ENCODE measurements at regions not wholly inside any gene's neighbourhood (a gene's known extent, or its start where the extent isn't known, plus 50 kb on each side); places are given as distances from the start of the nearest gene placed in this dataset.

GRCh38 chrX:99717716-99718115, 692.4 kb downstream of the PCDH19 start:
- H3K4ac ChIP-seq (ENCODE audit: low read depth, low read length): no peak overlapping the region
- H3K56ac ChIP-seq (ENCODE audit: extremely low read depth, insufficient read depth, low read length): no peak overlapping the region
- DNase-seq (no peak), ATAC-seq (ENCODE audit: low read depth) (no peak)
- no peak overlapping the region for H2BK20ac ChIP-seq (ENCODE audit: low read depth, low read length)
- no peak overlapping the region for H3K23ac ChIP-seq (ENCODE audit: low read depth, low read length)
- no peak overlapping the region for H4K8ac ChIP-seq (ENCODE audit: low read depth in 2 of 2, low read length in 2 of 2)
- H2BK120ac ChIP-seq (ENCODE audit: low read depth, low read length): no peak overlapping the region
- POLR2A ChIA-PET (ENCODE audit: unreplicated experiment): no interaction called here
- CTCF ChIA-PET: no interaction called here
- H3K27ac ChIP-seq (ENCODE audit: insufficient read depth, low read length): no peak overlapping the region
- in situ Hi-C loops (cut with MboI; ENCODE audit: low sequenced_read_pairs) (no loop called here), intact Hi-C loops (cut with micrococcal nuclease) (no loop called here), dilution Hi-C loops (cut with HindIII; ENCODE audit: low sequenced_read_pairs, unreplicated experiment) (no loop called here)
- H2AK9ac ChIP-seq (replicated peaks; ENCODE audit: low read depth, low read length, poor library complexity): no peak overlapping the region
- no peak overlapping the region for H3K4me2 ChIP-seq (ENCODE audit: low read depth, low read length)
- no peak overlapping the region for H4K91ac ChIP-seq (ENCODE audit: insufficient read depth, low read depth, low read length)
- H2AK5ac ChIP-seq (ENCODE audit: low read depth, low read length): no peak overlapping the region
- H3K4me3 ChIP-seq (ENCODE audit: insufficient read depth, low read depth, low read length): no peak overlapping the region
- H3K9me3 ChIP-seq (ENCODE audit: control insufficient read depth, insufficient read depth, low read length): peaks cover 11% of the 10 kb centered on the region; the same call in 1 of the 2 replicates
- H3K18ac ChIP-seq (ENCODE audit: low read depth, low read length): no peak overlapping the region
- BruUV-seq (replicated peaks): no TSS peak
- H3K9me1 ChIP-seq (ENCODE audit: insufficient read depth, low read length): no peaks in the 10 kb centered on the region
- H2AFZ ChIP-seq (replicated peaks; ENCODE audit: low read length, poor library complexity): no peak overlapping the region
- H3K36me3 ChIP-seq (ENCODE audit: control insufficient read depth, insufficient read depth, low read length): no peaks in the 10 kb centered on the region
- TF ChIP-seq SMC3 (IDR thresholded peaks at IDR 0.05; ENCODE audit: low read depth, low read length) (no peak), USF2 (IDR thresholded peaks at IDR 0.05; ENCODE audit: low read depth, low read length) (no peak), CEBPB (IDR thresholded peaks at IDR 0.05; ENCODE audit: low read depth, low read length) (no peak), NFE2L2 (IDR thresholded peaks at IDR 0.05; ENCODE audit: low read depth, low read length) (no peak), CTCF (conservative IDR thresholded peaks at IDR 0.05; ENCODE audit: low read depth, low read length) (no peak), MAFK (IDR thresholded peaks at IDR 0.05; ENCODE audit: low read depth, low read length) (no peak), ELK1 (IDR thresholded peaks at IDR 0.05; ENCODE audit: borderline replicate concordance, low read depth, low read length) (no peak), RAD21 (IDR thresholded peaks at IDR 0.05; ENCODE audit: low read length) (no peak), FOS (IDR thresholded peaks at IDR 0.05; ENCODE audit: low read depth, low read length) (no peak), MAZ (IDR thresholded peaks at IDR 0.05; ENCODE audit: borderline replicate concordance, low read depth, low read length) (no peak), RCOR1 (IDR thresholded peaks at IDR 0.05; ENCODE audit: insufficient replicate concordance, low read length) (no peak), CHD1 (IDR thresholded peaks at IDR 0.05; ENCODE audit: low read depth, low read length) (no peak), RFX5 (IDR thresholded peaks at IDR 0.05; ENCODE audit: low read depth, low read length) (no peak), BHLHE40 (IDR thresholded peaks at IDR 0.05; ENCODE audit: low read depth, low read length) (no peak), MXI1 (IDR thresholded peaks at IDR 0.05; ENCODE audit: borderline replicate concordance, low read depth, low read length) (no peak), POLR2A (IDR thresholded peaks at IDR 0.05; ENCODE audit: low read depth, low read length) (no peak)
- H4K20me1 ChIP-seq (ENCODE audit: insufficient read depth, low read length): no peaks in the 10 kb centered on the region
- H2BK5ac ChIP-seq (ENCODE audit: low read depth, low read length, poor library complexity, severe bottlenecking): no peak overlapping the region
- H2BK15ac ChIP-seq (ENCODE audit: low read depth, low read length): no peak overlapping the region
- no CpG with 5 or more reads among the region's 2 CpGs for WGBS, 2 experiments (ENCODE audit: extremely low coverage in 2 of 2, insufficient read length in 1 of 2)
- no peak overlapping the region for H3K9ac ChIP-seq (ENCODE audit: low read depth, low read length)
- no peak overlapping the region for H3K14ac ChIP-seq (replicated peaks; ENCODE audit: low read depth, low read length)
- no peak overlapping the region for H4K5ac ChIP-seq (ENCODE audit: low read depth, low read length)
- H3K79me1 ChIP-seq (ENCODE audit: low read depth in 1 of 2, low read length in 2 of 2): no peaks in the 10 kb centered on the region
- no peaks in the 10 kb centered on the region for H3K4me1 ChIP-seq (ENCODE audit: control insufficient read depth, insufficient read depth, low read length)
- no peaks in the 10 kb centered on the region for H3K27me3 ChIP-seq (ENCODE audit: control insufficient read depth, insufficient read depth, low read length)

Measured in IMR-90 (cell line).